CD4-positive, alpha-beta T cell (primary cell): ENCODE measurements at regions not wholly inside any gene's neighbourhood (a gene's known extent, or its start where the extent isn't known, plus 50 kb on each side); places are given as distances from the start of the nearest gene placed in this dataset.

Source experiments
- ATAC-seq: fragments of 200-7000 bp; cut with Tn5 transposase; one replicate; pipeline ENCODE4 v1.10.0; 2022; ENCODE audit warnings: mild to moderate bottlenecking; ENCODE audit not compliant: poor library complexity
- CTCF ChIA-PET: fragments of 350-600 bp; sonication (Branson Sonifier 250); formaldehyde crosslinking; loops from one replicate; lab custom pipeline; 2021; ENCODE audit warnings: antibody characterized with exemption, inconsistent platforms; lab: Charles Lee
- POLR2A ChIA-PET: fragments of 350-600 bp; sonication (Branson Sonifier 250); formaldehyde crosslinking; loops from one replicate; lab custom pipeline; 2021; ENCODE audit warnings: antibody characterized with exemption, inconsistent platforms; lab: Charles Lee
- DNase-seq, 14 experiments: peaks; one replicate each; pipeline ENCODE4 v3.0.0-alpha.2; 2013 to 2020; ENCODE audit warnings: mixed read lengths in 2 of 14
- H3K27ac ChIP-seq, 2 donors: one replicate each; pipeline versions ENCODE4 v1.5.1 to v1.7.0; 2013; ENCODE audit warnings: low read length in 2 of 2, low read depth in 1 of 2, mild to moderate bottlenecking in 1 of 2
- H3K27me3 ChIP-seq, 2 experiments: 1 replicate in 1 of 2; 2 replicates in 1 of 2; pipeline versions ENCODE4 v1.6.1 to v1.7.0; 2013; ENCODE audit warnings: low read length in 2 of 2, control low read depth in 1 of 2, mild to moderate bottlenecking in 1 of 2, moderate library complexity in 1 of 2; ENCODE audit not compliant: insufficient read depth in 2 of 2, control insufficient read depth in 1 of 2
- H3K36me3 ChIP-seq: one replicate; pipeline ENCODE4 v1.6.1; 2013; ENCODE audit warnings: low read length, control low read depth; ENCODE audit not compliant: insufficient read depth
- H3K4me1 ChIP-seq: one replicate; pipeline ENCODE4 v1.6.1; 2013; ENCODE audit warnings: low read length, control low read depth; ENCODE audit not compliant: insufficient read depth
- H3K4me3 ChIP-seq: one replicate; pipeline ENCODE4 v1.5.1; 2013; ENCODE audit warnings: mild to moderate bottlenecking, low read length, moderate library complexity
- H3K9me3 ChIP-seq, 2 experiments: 1 replicate in 1 of 2; 2 replicates in 1 of 2; pipeline versions ENCODE4 v1.6.1 to v1.7.0; 2013; ENCODE audit warnings: low read length in 2 of 2, mild to moderate bottlenecking in 2 of 2, control low read depth in 1 of 2, moderate library complexity in 1 of 2; ENCODE audit not compliant: control insufficient read depth in 1 of 2, insufficient read depth in 1 of 2
- H3K27ac Mint-ChIP-seq: one replicate; pipeline ENCODE4 v1.8.0; 2020; ENCODE audit warnings: mixed read lengths
- H3K27me3 Mint-ChIP-seq: one replicate; pipeline ENCODE4 v1.8.0; 2021; ENCODE audit warnings: mixed read lengths
- H3K36me3 Mint-ChIP-seq: one replicate; pipeline ENCODE4 v1.8.0; 2021; ENCODE audit warnings: low read depth, mixed read lengths
- H3K4me1 Mint-ChIP-seq: one replicate; pipeline ENCODE4 v1.8.0; 2021; ENCODE audit warnings: low read depth, mixed read lengths
- H3K4me3 Mint-ChIP-seq: one replicate; pipeline ENCODE4 v1.8.0; 2020; ENCODE audit warnings: mild to moderate bottlenecking, mixed read lengths
- H3K9me3 Mint-ChIP-seq: one replicate; pipeline ENCODE4 v1.8.0; 2020; ENCODE audit warnings: mixed read lengths
- intact Hi-C, 2 experiments: fragments of 100-400 bp; cut with DNase I in 1 of 2; cut with micrococcal nuclease in 1 of 2; formaldehyde crosslinking; loops; one replicate each; pipeline versions ENCODE4 v1.15.1 to v1.9.0; 2023 to 2025; cut with DNase I, micrococcal nuclease
- TF ChIP-seq, protein P1 (sequence below): fragments of 200-600 bp; IDR thresholded peaks from one replicate; pipeline ENCODE4 v1.8.0; 2022; ENCODE audit warnings: antibody characterized with exemption, mild to moderate bottlenecking

DNA sequence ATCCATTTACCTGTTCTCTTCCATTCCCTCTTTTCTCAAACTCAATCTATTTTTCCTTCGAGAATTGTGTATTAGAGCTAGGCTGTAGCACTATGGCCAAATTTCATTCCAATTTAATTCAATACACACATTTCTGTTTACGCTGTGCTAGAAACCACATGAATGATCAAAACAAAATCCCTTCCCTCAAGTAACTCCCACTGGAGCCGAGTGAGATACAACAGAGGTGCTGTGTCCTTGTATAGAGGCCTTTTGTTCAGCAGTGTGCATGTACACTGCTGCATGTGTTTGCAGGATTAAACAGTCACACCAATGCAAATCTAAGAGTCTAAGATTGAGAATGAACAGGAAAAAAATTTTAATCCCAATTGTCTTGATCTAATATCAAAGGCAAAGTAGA is 734.2 kb downstream of the RAPGEF2 start:
- ATAC-seq: no peak
- no peaks in the 10 kb centered on the region for H3K36me3 ChIP-seq
- TF ChIP-seq, protein P1, sequence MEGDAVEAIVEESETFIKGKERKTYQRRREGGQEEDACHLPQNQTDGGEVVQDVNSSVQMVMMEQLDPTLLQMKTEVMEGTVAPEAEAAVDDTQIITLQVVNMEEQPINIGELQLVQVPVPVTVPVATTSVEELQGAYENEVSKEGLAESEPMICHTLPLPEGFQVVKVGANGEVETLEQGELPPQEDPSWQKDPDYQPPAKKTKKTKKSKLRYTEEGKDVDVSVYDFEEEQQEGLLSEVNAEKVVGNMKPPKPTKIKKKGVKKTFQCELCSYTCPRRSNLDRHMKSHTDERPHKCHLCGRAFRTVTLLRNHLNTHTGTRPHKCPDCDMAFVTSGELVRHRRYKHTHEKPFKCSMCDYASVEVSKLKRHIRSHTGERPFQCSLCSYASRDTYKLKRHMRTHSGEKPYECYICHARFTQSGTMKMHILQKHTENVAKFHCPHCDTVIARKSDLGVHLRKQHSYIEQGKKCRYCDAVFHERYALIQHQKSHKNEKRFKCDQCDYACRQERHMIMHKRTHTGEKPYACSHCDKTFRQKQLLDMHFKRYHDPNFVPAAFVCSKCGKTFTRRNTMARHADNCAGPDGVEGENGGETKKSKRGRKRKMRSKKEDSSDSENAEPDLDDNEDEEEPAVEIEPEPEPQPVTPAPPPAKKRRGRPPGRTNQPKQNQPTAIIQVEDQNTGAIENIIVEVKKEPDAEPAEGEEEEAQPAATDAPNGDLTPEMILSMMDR: no peak
- no peaks in the 10 kb centered on the region for H3K36me3 Mint-ChIP-seq
- H3K4me1 Mint-ChIP-seq: no peaks in the 10 kb centered on the region
- no peaks in the 10 kb centered on the region for H3K4me1 ChIP-seq
- no peak overlapping the region for H3K4me3 ChIP-seq
- no peak overlapping the region for H3K4me3 Mint-ChIP-seq
- POLR2A ChIA-PET: no interaction called here
- H3K9me3 Mint-ChIP-seq: peaks cover 12% of the 10 kb centered on the region
- intact Hi-C loops: no loop called here
- CTCF ChIA-PET: no interaction called here
- no peak overlapping the region for H3K27ac Mint-ChIP-seq
- H3K27me3 Mint-ChIP-seq: no peaks in the 10 kb centered on the region
- no peak for DNase-seq
- H3K27ac ChIP-seq: no peak overlapping the region
- no peaks in the 10 kb centered on the region for H3K27me3 ChIP-seq
- peaks cover under 1 to 5% of the 10 kb centered on the region in 2 experiments for H3K9me3 ChIP-seq

DNA sequence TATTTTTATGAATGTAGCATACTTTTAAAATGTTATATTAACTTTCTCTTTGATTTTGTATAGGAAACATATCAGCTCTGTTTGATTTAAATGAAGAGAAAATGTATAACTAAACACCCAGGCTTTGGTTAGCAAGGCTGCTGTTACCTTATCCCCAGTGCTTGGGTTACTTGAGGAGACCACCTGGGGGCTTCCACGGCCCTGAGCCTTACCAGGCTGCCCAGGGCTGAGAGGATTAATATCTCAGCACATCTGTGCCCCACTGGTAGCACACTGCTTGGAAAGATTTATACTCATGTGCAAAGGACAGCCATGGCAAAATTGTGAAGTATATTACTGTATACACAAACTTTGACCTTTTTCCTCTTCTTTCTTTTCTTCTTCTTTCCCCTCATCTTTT is 752.9 kb downstream of the RAPGEF2 start:
- no peaks in the 10 kb centered on the region for H3K4me1 ChIP-seq
- Mint-ChIP-seq H3K27me3 (no peaks in the 10 kb centered on the region), H3K4me1 (no peaks in the 10 kb centered on the region), H3K9me3 (no peaks in the 10 kb centered on the region), H3K36me3 (no peaks in the 10 kb centered on the region), H3K4me3 (no peak overlapping the region), H3K27ac (no peak overlapping the region)
- H3K27me3 ChIP-seq: no peaks in the 10 kb centered on the region
- no peaks in the 10 kb centered on the region for H3K36me3 ChIP-seq
- H3K9me3 ChIP-seq: peaks cover 0 to 3% of the 10 kb centered on the region in 2 experiments
- TF ChIP-seq, protein P1: no peak
- ATAC-seq: no peak
- DNase-seq: no peak
- ChIA-PET CTCF (no interaction called here), POLR2A (no interaction called here)
- no peak overlapping the region for H3K4me3 ChIP-seq
- H3K27ac ChIP-seq: no peak overlapping the region
- intact Hi-C loops: no loop called here

DNA sequence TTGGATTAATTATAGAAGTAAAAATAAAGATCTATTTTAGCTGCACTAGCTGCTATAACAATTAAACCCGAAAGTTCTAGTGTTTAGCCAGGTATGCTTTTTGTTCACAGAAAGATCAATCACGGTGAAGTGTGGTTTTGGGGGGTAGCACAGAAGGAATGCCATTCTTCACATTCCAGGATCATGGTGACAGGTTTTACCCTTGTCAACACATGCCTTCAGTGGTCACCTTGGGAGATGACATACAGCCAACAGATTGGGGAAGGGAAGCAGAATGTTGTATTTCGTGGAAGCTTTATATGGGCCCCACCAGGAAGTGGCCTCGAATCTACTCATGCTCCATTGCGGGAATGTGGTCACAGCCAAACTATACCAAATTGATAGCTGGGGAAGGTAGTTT is 753.6 kb downstream of the RAPGEF2 start:
- no peak for DNase-seq
- H3K36me3 ChIP-seq: no peaks in the 10 kb centered on the region
- intact Hi-C loops: no loop called here
- no peaks in the 10 kb centered on the region for H3K9me3 Mint-ChIP-seq
- ChIA-PET CTCF (no interaction called here), POLR2A (no interaction called here)
- no peak for ATAC-seq
- H3K4me1 ChIP-seq: no peaks in the 10 kb centered on the region
- H3K27ac ChIP-seq: no peak overlapping the region
- no peaks in the 10 kb centered on the region for H3K27me3 ChIP-seq
- H3K4me1 Mint-ChIP-seq: no peaks in the 10 kb centered on the region
- TF ChIP-seq, protein P1: no peak
- no peaks in the 10 kb centered on the region for H3K27me3 Mint-ChIP-seq
- H3K36me3 Mint-ChIP-seq: no peaks in the 10 kb centered on the region
- peaks cover 0 to 3% of the 10 kb centered on the region in 2 experiments for H3K9me3 ChIP-seq
- no peak overlapping the region for H3K27ac Mint-ChIP-seq
- no peak overlapping the region for H3K4me3 Mint-ChIP-seq
- no peak overlapping the region for H3K4me3 ChIP-seq
